Left lung (tissue), 4 donors: ENCODE measurements at regions not wholly inside any gene's neighbourhood (a gene's known extent, or its start where the extent isn't known, plus 50 kb on each side); places are given as distances from the start of the nearest gene placed in this dataset.

Experiments
- ATAC-seq: fragments of 200-7000 bp; cut with Tn5 transposase; one replicate; pipeline ENCODE4 v1.9.1; 2020; ENCODE audit warnings: moderate library complexity
- DNase-seq, 4 donors: peaks; one replicate each; pipeline ENCODE4 v3.0.0-alpha.2; 2013 to 2020
- H3K27ac ChIP-seq, 2 donors: fragments of 200-600 bp; sonication (generic) in 1 of 2; one replicate each; pipeline versions ENCODE4 v1.5.0 to v1.8.0; 2020 to 2021
- H3K27me3 ChIP-seq, 2 donors: fragments of 200-600 bp; sonication (generic) in 1 of 2; one replicate each; pipeline versions ENCODE4 v1.5.0 to v1.8.0; 2020 to 2021
- H3K36me3 ChIP-seq, 2 donors: fragments of 200-600 bp; sonication (generic) in 1 of 2; one replicate each; pipeline versions ENCODE4 v1.5.0 to v1.8.0; 2020 to 2021
- H3K4me1 ChIP-seq, 2 donors: fragments of 200-600 bp; one replicate each; pipeline ENCODE4 v1.8.0; 2021
- H3K4me3 ChIP-seq, 2 donors: fragments of 200-600 bp; sonication (generic) in 1 of 2; one replicate each; pipeline versions ENCODE4 v1.5.0 to v1.8.0; 2020 to 2021; ENCODE audit warnings: mild to moderate bottlenecking in 1 of 2
- H3K9me3 ChIP-seq, 2 donors: fragments of 200-600 bp; sonication (generic) in 1 of 2; one replicate each; pipeline versions ENCODE4 v1.5.0 to v1.8.0; 2020 to 2021
- CTCF ChIP-seq, 2 donors: fragments of 200-600 bp; sonication (generic) in 1 of 2; IDR thresholded peaks; one replicate each; pipeline versions ENCODE4 v1.5.0 to v1.8.0; 2021; ENCODE audit warnings: antibody characterized with exemption in 2 of 2
- intact Hi-C, 2 donors: fragments of 100-400 bp; cut with DNase I; formaldehyde crosslinking; loops; one replicate each; pipeline versions ENCODE4 v1.11.2 to v1.14.2; 2022
- donor health status: DM: no; HTN: yes; CAD: no.
- donor health status: DM: no; HTN: no; CAD: no.

- Histone ChIP-seq H3K9me3 (no peaks in the 10 kb centered on the region), H3K27me3 (no peaks in the 10 kb centered on the region), H3K36me3 (no peaks in the 10 kb centered on the region), H3K27ac (no peak overlapping the region), H3K4me3 (no peak overlapping the region), H3K4me1 (no peaks in the 10 kb centered on the region)
- DNase-seq (no peak), ATAC-seq (no peak)
- TF ChIP-seq CTCF (IDR thresholded peaks at IDR 0.05), result no peak
- intact Hi-C loops, result no loop called here
Measured at GRCh38 chr6:21807299-21808044, 213.9 kb downstream of the SOX4 start.

DNA sequence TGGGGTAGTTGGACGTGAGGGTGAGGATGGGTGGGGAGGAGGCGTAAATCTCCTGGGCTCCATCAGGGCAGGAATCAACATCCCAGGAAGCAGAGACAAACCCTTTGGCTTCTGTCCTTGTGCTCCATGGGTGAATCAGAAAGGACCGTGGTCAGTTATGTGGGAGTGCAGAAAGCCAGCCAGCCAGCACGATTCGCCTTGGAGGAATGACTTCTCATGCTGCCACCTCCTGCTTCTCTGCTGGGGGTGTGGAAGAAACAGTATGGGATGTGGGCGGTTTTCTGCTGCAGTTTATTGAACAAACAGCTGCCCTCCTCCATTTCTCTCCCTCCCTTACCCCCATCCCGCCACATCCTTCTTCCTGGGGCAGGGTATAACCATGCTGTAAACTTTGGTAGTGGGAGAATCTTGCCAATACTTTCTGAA is 214.5 kb downstream of the SOX4 start:
- Histone ChIP-seq H3K4me1 (no peaks in the 10 kb centered on the region), H3K36me3 (no peaks in the 10 kb centered on the region), H3K9me3 (no peaks in the 10 kb centered on the region), H3K27ac (peak overlapping the region in 1 of 2 donors; percentile 61), H3K4me3 (no peak overlapping the region), H3K27me3 (no peaks in the 10 kb centered on the region)
- intact Hi-C loops, result no loop called here
- ATAC-seq, result peak; percentile 60
- no peak for DNase-seq
- TF ChIP-seq CTCF (IDR thresholded peaks at IDR 0.05), result no peak

GRCh38 chr6:21808551-21809242 is 215.1 kb downstream of the SOX4 start:
- intact Hi-C loops, result no loop called here
- Histone ChIP-seq H3K27ac (peak overlapping the region; percentile 33 to 61), H3K36me3 (no peaks in the 10 kb centered on the region), H3K9me3 (no peaks in the 10 kb centered on the region), H3K27me3 (no peaks in the 10 kb centered on the region), H3K4me3 (no peak overlapping the region), H3K4me1 (no peaks in the 10 kb centered on the region)
- ATAC-seq, result peak; percentile 80
- peak in 1 of 4 donors; percentile 35 for DNase-seq
- no peak for TF ChIP-seq CTCF (IDR thresholded peaks at IDR 0.05)

- H3K27me3 ChIP-seq, result no peaks in the 10 kb centered on the region
- no peaks in the 10 kb centered on the region for H3K9me3 ChIP-seq
- H3K36me3 ChIP-seq, result no peaks in the 10 kb centered on the region
- no peak for TF ChIP-seq CTCF (IDR thresholded peaks at IDR 0.05)
- H3K27ac ChIP-seq, result no peak overlapping the region
- intact Hi-C loops, result no loop called here
- no peaks in the 10 kb centered on the region for H3K4me1 ChIP-seq
- no peak for ATAC-seq
- DNase-seq, result no peak
- H3K4me3 ChIP-seq, result no peak overlapping the region
Measured at GRCh38 chr6:21811484-21811883, 217.9 kb downstream of the SOX4 start.

DNA sequence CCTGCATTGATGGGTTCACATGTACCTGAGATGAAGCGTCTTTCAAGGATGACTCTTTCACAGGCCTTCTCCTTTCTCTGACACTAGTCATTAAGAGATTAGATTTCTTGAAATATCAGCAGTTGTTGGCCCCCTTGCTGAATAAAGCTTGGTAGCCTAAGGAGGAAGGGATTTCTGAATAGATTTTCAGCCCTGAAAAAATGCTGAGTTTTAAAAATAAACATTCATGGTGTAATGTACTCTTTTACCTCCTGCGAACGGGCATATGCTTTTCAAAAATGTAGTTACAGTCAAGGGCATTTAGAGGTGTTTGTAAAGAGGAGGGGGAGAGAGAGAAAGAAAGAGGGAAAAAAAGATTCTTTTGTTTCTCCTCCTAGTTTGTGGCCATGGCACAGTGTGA is 222.7 kb downstream of the SOX4 start:
- no peaks in the 10 kb centered on the region for H3K36me3 ChIP-seq
- no peak for ATAC-seq
- no peak for DNase-seq
- H3K27ac ChIP-seq, result no peak overlapping the region
- no peaks in the 10 kb centered on the region for H3K9me3 ChIP-seq
- intact Hi-C loops, result no loop called here
- H3K27me3 ChIP-seq, result no peaks in the 10 kb centered on the region
- no peak overlapping the region for H3K4me3 ChIP-seq
- TF ChIP-seq CTCF (IDR thresholded peaks at IDR 0.05), result no peak
- no peaks in the 10 kb centered on the region for H3K4me1 ChIP-seq
